Pancreas (tissue), 10 donors: ENCODE measurements at regions not wholly inside any gene's neighbourhood (a gene's known extent, or its start where the extent isn't known, plus 50 kb on each side); places are given as distances from the start of the nearest gene placed in this dataset.

Experiments used
- ATAC-seq, 4 donors: fragments of 200-7000 bp; cut with Tn5 transposase; one replicate each; pipeline versions ENCODE4 v1.8.0 to v1.9.1; 2020; ENCODE audit warnings: mild to moderate bottlenecking in 4 of 4, moderate library complexity in 4 of 4
- DNase-seq, 6 donors: peaks; one replicate each; pipeline ENCODE4 v3.0.0-alpha.2; 2020
- FAIRE-seq: peaks from 2 replicates; lab custom pipeline; 2012; peaks lifted over from hg19 to GRCh38; lab: Jason Lieb, UNC
- H3K27ac ChIP-seq, 4 donors: fragments of 200-600 bp; sonication (generic); 1 replicate in 3 of 4; 2 replicates in 1 of 4; pipeline versions ENCODE4 v1.5.0 to v1.8.0; 2020
- H3K27me3 ChIP-seq, 4 donors: fragments of 200-600 bp; one replicate each; pipeline ENCODE4 v1.8.0; 2021
- H3K36me3 ChIP-seq, 3 donors: fragments of 200-600 bp; sonication (generic) in 1 of 3; one replicate each; pipeline versions ENCODE4 v1.5.0 to v1.8.0; 2020 to 2021
- H3K4me1 ChIP-seq, 3 donors: fragments of 200-600 bp; one replicate each; pipeline ENCODE4 v1.8.0; 2021
- H3K4me3 ChIP-seq, 4 donors: fragments of 200-600 bp; sonication (generic) in 2 of 4; one replicate each; pipeline versions ENCODE4 v1.5.0 to v1.8.0; 2020 to 2021
- H3K9me3 ChIP-seq, 4 donors: fragments of 200-600 bp; one replicate each; pipeline ENCODE4 v1.8.0; 2021
- CTCF ChIP-seq, 4 donors: fragments of 200-600 bp; sonication (generic) in 3 of 4; IDR thresholded peaks; one replicate each; pipeline versions ENCODE4 v1.5.0 to v1.8.0; 2021; ENCODE audit warnings: antibody characterized with exemption in 4 of 4
- WGBS, 2 donors: extraction: QIAGEN DNeasy Blood & Tissue Kit; methylation state at CpG; one replicate each; pipeline ENCODE4 v1.1.7; 2013; 5-methylcytosine and 5-hydroxymethylcytosine counted together
- intact Hi-C, 3 donors: fragments of 100-400 bp; cut with DNase I; formaldehyde crosslinking; loops; one replicate each; pipeline versions ENCODE4 v1.11.1 to v1.14.2; 2022
- donor health status: healthy with polysubstance abuse.
- donor health status: DM: no; HTN: no; CAD: no; lungs with moderate emphysema.
- donor health status: DM: no; HTN: no; CAD: no.
- donor health status: control.
- donor health status: control.
- donor health status: Bipolar disorder and iron deficiency.
- donor health status: DM: yes; HTN: yes; CAD: no.
- donor health status: DM: no; HTN: no; CAD: no.
- donor health status: DM: no; HTN: no; CAD: no.
- donor health status: DM: yes; HTN: yes; CAD: no.

- no peaks in the 10 kb centered on the region for H3K4me1 ChIP-seq
- 75 to 77% methylated on average over 18 of the region's 18 CpGs for WGBS, 2 donors
- H3K9me3 ChIP-seq: no peaks in the 10 kb centered on the region
- H3K27me3 ChIP-seq: no peaks in the 10 kb centered on the region
- intact Hi-C loops: no loop called here
- H3K4me3 ChIP-seq: no peak overlapping the region
- H3K36me3 ChIP-seq: no peaks in the 10 kb centered on the region
- ATAC-seq: no peak
- peak in 2 of 6 donors; percentile 20 to 36 for DNase-seq
- FAIRE-seq: no peak
- no peak for TF ChIP-seq CTCF (IDR thresholded peaks at IDR 0.05)
- H3K27ac ChIP-seq: no peak overlapping the region
Observed at GRCh38 chr22:44369916-44370801, 57.4 kb upstream of the SHISAL1 start.

- FAIRE-seq: no peak
- DNase-seq: peak in 2 of 6 donors; percentile 41 to 51
- TF ChIP-seq CTCF (IDR thresholded peaks at IDR 0.05): no peak
- intact Hi-C loops: no loop called here
- Histone ChIP-seq H3K9me3 (no peaks in the 10 kb centered on the region), H3K27ac (no peak overlapping the region), H3K4me3 (no peak overlapping the region), H3K4me1 (no peaks in the 10 kb centered on the region), H3K27me3 (no peaks in the 10 kb centered on the region), H3K36me3 (no peaks in the 10 kb centered on the region)
- no peak for ATAC-seq
- 64 to 69% methylated on average over 15 of the region's 15 CpGs for WGBS, 2 donors
Observed at GRCh38 chr22:44369293-44369661, 56.5 kb upstream of the SHISAL1 start.

GRCh38 chr22:44368611-44369292, 56.0 kb upstream of the SHISAL1 start:
- Histone ChIP-seq H3K36me3 (no peaks in the 10 kb centered on the region), H3K27me3 (no peaks in the 10 kb centered on the region), H3K4me1 (no peaks in the 10 kb centered on the region), H3K27ac (no peak overlapping the region), H3K9me3 (no peaks in the 10 kb centered on the region), H3K4me3 (no peak overlapping the region)
- intact Hi-C loops: no loop called here
- no peak for FAIRE-seq
- no peak for ATAC-seq
- TF ChIP-seq CTCF (IDR thresholded peaks at IDR 0.05): no peak
- 59% methylated on average over 16 of the region's 16 CpGs for WGBS, 2 donors
- peak in 2 of 6 donors; percentile 13 to 35 for DNase-seq

GRCh38 chr22:44366372-44367300, 53.9 kb upstream of the SHISAL1 start:
- Histone ChIP-seq H3K4me1 (no peaks in the 10 kb centered on the region), H3K27me3 (no peaks in the 10 kb centered on the region), H3K36me3 (no peaks in the 10 kb centered on the region), H3K27ac (no peak overlapping the region), H3K9me3 (no peaks in the 10 kb centered on the region), H3K4me3 (no peak overlapping the region)
- ATAC-seq (no peak), DNase-seq (peak in 2 of 6 donors; percentile 26 to 42), FAIRE-seq (no peak)
- intact Hi-C loops: no loop called here
- TF ChIP-seq CTCF (IDR thresholded peaks at IDR 0.05): no peak
- 52 to 54% methylated on average over 7 of the region's 7 CpGs for WGBS, 2 donors
